SK-N-MC (cell line): ENCODE measurements at regions not wholly inside any gene's neighbourhood (a gene's known extent, or its start where the extent isn't known, plus 50 kb on each side); places are given as distances from the start of the nearest gene placed in this dataset.

Experiments used
- EZH2 ChIP-seq: fragments of 200-600 bp; sonication (generic); IDR thresholded peaks from one replicate; pipeline ENCODE4 v1.6.1; 2017; ENCODE audit warnings: antibody characterized with exemption
- FOXP2 ChIP-seq: optimal IDR thresholded peaks from 2 replicates; pipeline ENCODE3; 2011; ENCODE audit warnings: mild to moderate bottlenecking, moderate library complexity; ENCODE audit not compliant: insufficient read depth; ENCODE audit errors: extremely low read length, control extremely low read depth
- POLR2AphosphoS5 ChIP-seq: IDR thresholded peaks from 2 replicates; pipeline ENCODE4 v1.6.1; 2012; ENCODE audit warnings: mild to moderate bottlenecking, low read depth, low read length, borderline replicate concordance

- TF ChIP-seq POLR2AphosphoS5 = no peak
- no peak for TF ChIP-seq EZH2
- TF ChIP-seq FOXP2 = no peak
These were observed 930.1 kb upstream of the GJE1 start for GRCh38 chr6:141202626-141203025.
